IMR-90 (cell line): ENCODE measurements at regions not wholly inside any gene's neighbourhood (a gene's known extent, or its start where the extent isn't known, plus 50 kb on each side); places are given as distances from the start of the nearest gene placed in this dataset.

Experiments
- ATAC-seq: fragments of 200-7000 bp; cut with Tn5 transposase; 2 replicates; pipeline ENCODE4 v1.9.1; 2020; ENCODE audit warnings: low read depth, mild to moderate bottlenecking, moderate library complexity
- BruUV-seq: library from RNA; stranded (reverse); fragments of 400-500 nt; replicated peaks from 2 replicates; lab custom pipeline; 2021; lab: Mats Ljungman, UMichigan
- CTCF ChIA-PET: fragments of 300-600 bp; formaldehyde crosslinking; extraction: SDS; loops from one replicate; lab custom pipeline; 2021; ENCODE audit warnings: antibody characterized with exemption; lab: Yijun Ruan, JAX
- POLR2A ChIA-PET: fragments of 300-600 bp; sonication (Branson Sonifier 250); formaldehyde crosslinking; loops from one replicate; lab custom pipeline; 2022; ENCODE audit warnings: antibody characterized with exemption; ENCODE audit not compliant: unreplicated experiment; lab: Charles Lee
- DNase-seq: peaks from one replicate; pipeline ENCODE4 v3.0.0; 2013
- H2AFZ ChIP-seq: replicated peaks from 2 replicates; pipeline ENCODE3; 2013; ENCODE audit warnings: low read length, mild to moderate bottlenecking; ENCODE audit not compliant: poor library complexity
- H2AK5ac ChIP-seq: 2 replicates; pipeline ENCODE4 v1.6.1; 2013; ENCODE audit warnings: low read depth, low read length, inconsistent platforms
- H2AK9ac ChIP-seq: replicated peaks from 2 replicates; pipeline ENCODE3; 2013; ENCODE audit warnings: mild to moderate bottlenecking, low read depth, low read length, moderate library complexity; ENCODE audit not compliant: poor library complexity
- H2BK120ac ChIP-seq: 2 replicates; pipeline ENCODE4 v1.6.1; 2013; ENCODE audit warnings: low read depth, low read length, inconsistent platforms
- H2BK15ac ChIP-seq: 3 replicates; pipeline ENCODE4 v1.6.1; 2013; ENCODE audit warnings: low read depth, low read length, inconsistent platforms
- H2BK20ac ChIP-seq: 2 replicates; pipeline ENCODE4 v1.6.1; 2013; ENCODE audit warnings: low read depth, mild to moderate bottlenecking, inconsistent platforms, low read length, moderate library complexity
- H2BK5ac ChIP-seq: 2 replicates; pipeline ENCODE4 v1.6.1; 2013; ENCODE audit warnings: mild to moderate bottlenecking, low read depth, low read length, inconsistent platforms; ENCODE audit not compliant: poor library complexity, severe bottlenecking
- H3K14ac ChIP-seq: replicated peaks from 2 replicates; pipeline ENCODE4 v1.6.1; 2013; ENCODE audit warnings: low read depth, low read length, inconsistent platforms
- H3K18ac ChIP-seq: 2 replicates; pipeline ENCODE4 v1.6.1; 2013; ENCODE audit warnings: low read depth, low read length, control low read depth
- H3K23ac ChIP-seq: 2 replicates; pipeline ENCODE4 v1.6.1; 2013; ENCODE audit warnings: low read depth, low read length, inconsistent platforms
- H3K27ac ChIP-seq: 2 replicates; pipeline ENCODE4 v1.5.1; 2013; ENCODE audit warnings: mild to moderate bottlenecking, control low read depth, low read length; ENCODE audit not compliant: insufficient read depth
- H3K27me3 ChIP-seq: 2 replicates; pipeline ENCODE4 v1.6.1; 2013; ENCODE audit warnings: low read length; ENCODE audit not compliant: control insufficient read depth, insufficient read depth
- H3K36me3 ChIP-seq: 2 replicates; pipeline ENCODE4 v1.6.1; 2013; ENCODE audit warnings: low read length, mixed read lengths; ENCODE audit not compliant: control insufficient read depth, insufficient read depth
- H3K4ac ChIP-seq: 2 replicates; pipeline ENCODE4 v1.6.1; 2013; ENCODE audit warnings: low read depth, low read length, inconsistent platforms
- H3K4me1 ChIP-seq: 2 replicates; pipeline ENCODE4 v1.6.1; 2013; ENCODE audit warnings: low read length, mixed read lengths; ENCODE audit not compliant: control insufficient read depth, insufficient read depth
- H3K4me2 ChIP-seq: 2 replicates; pipeline ENCODE4 v1.6.1; 2013; ENCODE audit warnings: low read depth, mild to moderate bottlenecking, control low read depth, low read length, moderate library complexity
- H3K4me3 ChIP-seq: 2 replicates; pipeline ENCODE4 v1.5.1; 2013; ENCODE audit warnings: low read depth, mild to moderate bottlenecking, control low read depth, low read length, moderate library complexity; ENCODE audit not compliant: insufficient read depth
- H3K56ac ChIP-seq: 2 replicates; pipeline ENCODE4 v1.6.1; 2013; ENCODE audit warnings: low read length, inconsistent platforms; ENCODE audit not compliant: insufficient read depth; ENCODE audit errors: extremely low read depth
- H3K79me1 ChIP-seq, 2 experiments: 2 replicates each; pipeline ENCODE4 v1.6.1; 2013; ENCODE audit warnings: low read length in 2 of 2, inconsistent platforms in 1 of 2, low read depth in 1 of 2
- H3K9ac ChIP-seq: 2 replicates; pipeline ENCODE4 v1.6.1; 2013; ENCODE audit warnings: low read depth, low read length, control low read depth
- H3K9me1 ChIP-seq: 2 replicates; pipeline ENCODE4 v1.6.1; 2013; ENCODE audit warnings: low read length, inconsistent platforms; ENCODE audit not compliant: insufficient read depth
- H3K9me3 ChIP-seq: 2 replicates; pipeline ENCODE4 v1.6.1; 2013; ENCODE audit warnings: low read length; ENCODE audit not compliant: control insufficient read depth, insufficient read depth
- H4K20me1 ChIP-seq: 2 replicates; pipeline ENCODE4 v1.6.1; 2013; ENCODE audit warnings: low read length, inconsistent platforms; ENCODE audit not compliant: insufficient read depth
- H4K5ac ChIP-seq: 2 replicates; pipeline ENCODE4 v1.6.1; 2013; ENCODE audit warnings: mild to moderate bottlenecking, low read depth, low read length, control low read depth
- H4K8ac ChIP-seq, 2 experiments: 2 replicates each; pipeline ENCODE4 v1.6.1; 2013; ENCODE audit warnings: low read depth in 2 of 2, low read length in 2 of 2, control low read depth in 1 of 2, inconsistent platforms in 1 of 2
- H4K91ac ChIP-seq: 2 replicates; pipeline ENCODE4 v1.6.1; 2013; ENCODE audit warnings: low read depth, low read length, inconsistent platforms; ENCODE audit not compliant: insufficient read depth
- BHLHE40 ChIP-seq: fragments of 150-350 bp; IDR thresholded peaks from 2 replicates; pipeline ENCODE4 v1.6.1; 2016; ENCODE audit warnings: mild to moderate bottlenecking, low read depth, low read length
- CEBPB ChIP-seq: IDR thresholded peaks from 2 replicates; pipeline ENCODE4 v1.6.1; 2012; ENCODE audit warnings: low read depth, low read length, improper control_type of control experiment
- ELK1 ChIP-seq: fragments of 150-350 bp; IDR thresholded peaks from 2 replicates; pipeline ENCODE4 v1.6.1; 2016; ENCODE audit warnings: low read depth, mild to moderate bottlenecking, low read length, moderate library complexity, borderline replicate concordance
- FOS ChIP-seq: fragments of 150-350 bp; IDR thresholded peaks from 2 replicates; pipeline ENCODE4 v1.6.1; 2016; ENCODE audit warnings: low read depth, low read length
- MAFK ChIP-seq: IDR thresholded peaks from 2 replicates; pipeline ENCODE4 v1.6.1; 2012; ENCODE audit warnings: low read depth, low read length, improper control_type of control experiment
- NFE2L2 ChIP-seq: fragments of 150-350 bp; IDR thresholded peaks from 2 replicates; pipeline ENCODE4 v1.6.1; 2016; ENCODE audit warnings: low read depth, mild to moderate bottlenecking, low read length
- POLR2A ChIP-seq: IDR thresholded peaks from 2 replicates; pipeline ENCODE4 v1.6.1; 2012; ENCODE audit warnings: mild to moderate bottlenecking, low read depth, low read length
- RAD21 ChIP-seq: IDR thresholded peaks from 2 replicates; pipeline ENCODE4 v1.6.1; 2012; ENCODE audit warnings: low read length, improper control_type of control experiment
- RCOR1 ChIP-seq: IDR thresholded peaks from 2 replicates; pipeline ENCODE4 v1.6.1; 2012; ENCODE audit warnings: mild to moderate bottlenecking, low read length, improper control_type of control experiment; ENCODE audit not compliant: insufficient replicate concordance
- SMC3 ChIP-seq: fragments of 150-350 bp; IDR thresholded peaks from 2 replicates; pipeline ENCODE4 v1.6.1; 2016; ENCODE audit warnings: low read depth, mild to moderate bottlenecking, antibody characterized with exemption, low read length, moderate library complexity
- USF2 ChIP-seq: fragments of 150-350 bp; IDR thresholded peaks from 2 replicates; pipeline ENCODE4 v1.6.1; 2017; ENCODE audit warnings: mild to moderate bottlenecking, antibody characterized with exemption, low read length, low read depth
- WGBS, 2 experiments: methylation state at CpG; one replicate each; pipeline versions ENCODE4 v1.1.5 to v1.1.7; 2013; ENCODE audit warnings: missing lambda C conversion rate in 2 of 2; ENCODE audit not compliant: insufficient read length in 1 of 2; ENCODE audit errors: extremely low coverage in 2 of 2; 5-methylcytosine and 5-hydroxymethylcytosine counted together
- dilution Hi-C: fragments of 300-500 bp; cut with HindIII; formaldehyde crosslinking; loops from one replicate; pipeline ENCODE4 v1.14.3; 2018; ENCODE audit warnings: low sequenced_read_pairs; ENCODE audit not compliant: unreplicated experiment
- in situ Hi-C: fragments of 300-500 bp; cut with MboI; formaldehyde crosslinking; loops from 3 replicates; pipeline ENCODE4 v1.14.3; 2019; ENCODE audit warnings: low sequenced_read_pairs, inconsistent platforms, mixed read lengths
- intact Hi-C: fragments of 100-400 bp; cut with micrococcal nuclease; formaldehyde crosslinking; loops from 2 replicates; pipeline ENCODE4 v1.10.0; 2022

- DNase-seq (peak; percentile 17), ATAC-seq (no peak)
- Histone ChIP-seq H4K20me1 (no peaks in the 10 kb centered on the region), H3K79me1 (no peaks in the 10 kb centered on the region), H3K56ac (no peak overlapping the region), H4K91ac (no peak overlapping the region), H3K4me1 (peaks cover 8% of the 10 kb centered on the region), H3K18ac (peak overlapping the region; percentile 29; the same call in 1 of the 2 replicates), H3K4ac (peak overlapping the region; percentile 3; the same call in 1 of the 2 replicates), H3K4me2 (no peak overlapping the region), H3K9me3 (no peaks in the 10 kb centered on the region), H3K23ac (no peak overlapping the region), H2BK5ac (no peak overlapping the region), H3K27ac (no peak overlapping the region), H3K36me3 (no peaks in the 10 kb centered on the region), H2BK15ac (no peak overlapping the region), H2BK120ac (peak overlapping the region; percentile 47), H3K14ac (no peak overlapping the region), H3K9ac (no peak overlapping the region), H3K9me1 (peaks cover 7% of the 10 kb centered on the region), H3K27me3 (no peaks in the 10 kb centered on the region), H2AK5ac (peak overlapping the region; percentile 38; the same call in 1 of the 2 replicates), H4K8ac (no peak overlapping the region), H2AK9ac (no peak overlapping the region), H2BK20ac (no peak overlapping the region), H3K4me3 (no peak overlapping the region), H4K5ac (peak overlapping the region; percentile 41; the same call in 1 of the 2 replicates), H2AFZ (peak overlapping the region; percentile 29)
- CTCF ChIA-PET, result interaction anchor here (1.1 kb wide), 1 partner anchor 8 kb away, joined by 3 read pairs; no protein-coding TSS in a partner anchor
- TF ChIP-seq CEBPB (no peak), SMC3 (no peak), USF2 (no peak), FOS (no peak), MAFK (no peak), BHLHE40 (no peak), POLR2A (no peak), NFE2L2 (no peak), ELK1 (no peak), RAD21 (no peak), RCOR1 (no peak)
- intact Hi-C loops (no loop called here), in situ Hi-C loops (no loop called here), dilution Hi-C loops (no loop called here)
- BruUV-seq, result no TSS peak
- 84% methylated on average over 8 of the region's 19 CpGs; no CpG with 5 or more reads in 1 of the 2 experiments for WGBS, 2 experiments
- POLR2A ChIA-PET, result no interaction called here
These were observed 203.7 kb upstream of the MSX2 start for GRCh38 chr5:174520420-174521396.
